GM12878 (cell line): ENCODE measurements at regions not wholly inside any gene's neighbourhood (a gene's known extent, or its start where the extent isn't known, plus 50 kb on each side); places are given as distances from the start of the nearest gene placed in this dataset.

Experiments
- CHD4 ChIP-seq: fragments of 200-600 bp; sonication (generic); IDR thresholded peaks from 2 replicates; pipeline ENCODE4 v1.6.1; 2016; ENCODE audit warnings: mild to moderate bottlenecking
- TF ChIP-seq, protein P1 (sequence below): fragments of 450-650 bp; IDR thresholded peaks from 2 replicates; pipeline ENCODE4 v1.6.1; 2014; ENCODE audit warnings: mild to moderate bottlenecking
- TF ChIP-seq, protein P2 (sequence below): fragments of 450-650 bp; IDR thresholded peaks from 2 replicates; pipeline ENCODE4 v1.6.1; 2017; ENCODE audit warnings: mild to moderate bottlenecking

DNA sequence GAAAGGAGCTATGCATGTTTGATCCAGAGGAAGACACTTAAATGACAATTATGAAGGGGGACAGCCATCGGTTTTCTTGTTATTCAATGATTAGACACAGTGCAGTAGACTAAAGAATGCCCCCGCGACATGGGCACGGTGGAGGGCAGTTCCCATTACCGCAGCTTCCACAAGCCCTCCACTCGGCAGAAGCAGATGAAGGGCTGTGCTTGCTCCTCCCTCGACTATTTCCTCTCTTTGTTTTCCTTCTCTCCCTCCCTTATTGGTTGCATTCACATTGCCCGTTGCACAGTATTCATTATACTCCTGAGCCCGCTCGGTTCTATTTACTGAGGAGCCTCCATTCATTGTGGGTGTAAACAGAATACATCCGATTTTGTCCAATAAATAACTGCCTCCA is 138.8 kb upstream of the RASSF8 start:
- no peak for TF ChIP-seq CHD4
- TF ChIP-seq, protein P1, sequence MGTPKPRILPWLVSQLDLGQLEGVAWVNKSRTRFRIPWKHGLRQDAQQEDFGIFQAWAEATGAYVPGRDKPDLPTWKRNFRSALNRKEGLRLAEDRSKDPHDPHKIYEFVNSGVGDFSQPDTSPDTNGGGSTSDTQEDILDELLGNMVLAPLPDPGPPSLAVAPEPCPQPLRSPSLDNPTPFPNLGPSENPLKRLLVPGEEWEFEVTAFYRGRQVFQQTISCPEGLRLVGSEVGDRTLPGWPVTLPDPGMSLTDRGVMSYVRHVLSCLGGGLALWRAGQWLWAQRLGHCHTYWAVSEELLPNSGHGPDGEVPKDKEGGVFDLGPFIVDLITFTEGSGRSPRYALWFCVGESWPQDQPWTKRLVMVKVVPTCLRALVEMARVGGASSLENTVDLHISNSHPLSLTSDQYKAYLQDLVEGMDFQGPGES = no peak
- TF ChIP-seq, protein P2, sequence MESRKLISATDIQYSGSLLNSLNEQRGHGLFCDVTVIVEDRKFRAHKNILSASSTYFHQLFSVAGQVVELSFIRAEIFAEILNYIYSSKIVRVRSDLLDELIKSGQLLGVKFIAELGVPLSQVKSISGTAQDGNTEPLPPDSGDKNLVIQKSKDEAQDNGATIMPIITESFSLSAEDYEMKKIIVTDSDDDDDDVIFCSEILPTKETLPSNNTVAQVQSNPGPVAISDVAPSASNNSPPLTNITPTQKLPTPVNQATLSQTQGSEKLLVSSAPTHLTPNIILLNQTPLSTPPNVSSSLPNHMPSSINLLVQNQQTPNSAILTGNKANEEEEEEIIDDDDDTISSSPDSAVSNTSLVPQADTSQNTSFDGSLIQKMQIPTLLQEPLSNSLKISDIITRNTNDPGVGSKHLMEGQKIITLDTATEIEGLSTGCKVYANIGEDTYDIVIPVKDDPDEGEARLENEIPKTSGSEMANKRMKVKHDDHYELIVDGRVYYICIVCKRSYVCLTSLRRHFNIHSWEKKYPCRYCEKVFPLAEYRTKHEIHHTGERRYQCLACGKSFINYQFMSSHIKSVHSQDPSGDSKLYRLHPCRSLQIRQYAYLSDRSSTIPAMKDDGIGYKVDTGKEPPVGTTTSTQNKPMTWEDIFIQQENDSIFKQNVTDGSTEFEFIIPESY = no peak
